DMS114 treated with DMSO at 0.1 percent for 48 hours (cell line): ENCODE measurements at regions not wholly inside any gene's neighbourhood (a gene's known extent, or its start where the extent isn't known, plus 50 kb on each side); places are given as distances from the start of the nearest gene placed in this dataset.

Experiments
- DNase-seq: peaks from one replicate; lab custom pipeline; 2025; ENCODE audit not compliant: unreplicated experiment; lab: John Stamatoyannopoulos, UW

- no peak for DNase-seq
Observed at GRCh38 chr15:92304223-92304975, 89.3 kb upstream of the ST8SIA2 start.

- DNase-seq, result no peak
Observed at GRCh38 chr15:92305343-92305742, 88.3 kb upstream of the ST8SIA2 start.

- DNase-seq, result no peak
Observed at GRCh38 chr15:92306663-92307062, 87.0 kb upstream of the ST8SIA2 start.

GRCh38 chr15:92315144-92315543, 78.5 kb upstream of the ST8SIA2 start:
- DNase-seq, result no peak

- no peak for DNase-seq
Observed at GRCh38 chr15:92315595-92316211, 78.0 kb upstream of the ST8SIA2 start.

- DNase-seq, result no peak
Observed at GRCh38 chr15:92316586-92317295, 76.9 kb upstream of the ST8SIA2 start.

- no peak for DNase-seq
Observed at GRCh38 chr15:92320012-92320699, 73.5 kb upstream of the ST8SIA2 start.

GRCh38 chr15:92322566-92323355, 70.9 kb upstream of the ST8SIA2 start:
- DNase-seq, result no peak

GRCh38 chr15:92323525-92323924, 70.2 kb upstream of the ST8SIA2 start:
- no peak for DNase-seq

- DNase-seq, result no peak
Observed at GRCh38 chr15:92324101-92324963, 69.3 kb upstream of the ST8SIA2 start.

GRCh38 chr15:92326236-92326635, 67.4 kb upstream of the ST8SIA2 start:
- no peak for DNase-seq

- no peak for DNase-seq
Observed at GRCh38 chr15:92327033-92327432, 66.6 kb upstream of the ST8SIA2 start.

GRCh38 chr15:92328207-92328606, 65.5 kb upstream of the ST8SIA2 start:
- DNase-seq, result no peak

- DNase-seq, result no peak
Observed at GRCh38 chr15:92332125-92332899, 61.4 kb upstream of the ST8SIA2 start.

- no peak for DNase-seq
Observed at GRCh38 chr15:92333709-92334108, 60.0 kb upstream of the ST8SIA2 start.

GRCh38 chr15:92336419-92336987, 57.2 kb upstream of the ST8SIA2 start:
- no peak for DNase-seq

GRCh38 chr15:92339361-92339760, 54.3 kb upstream of the ST8SIA2 start:
- no peak for DNase-seq
